ENCODE measurements at regions not wholly inside any gene's neighbourhood (a gene's known extent, or its start where the extent isn't known, plus 50 kb on each side); places are given as distances from the start of the nearest gene placed in this dataset.

- Histone ChIP-seq H3K9me3 (ENCODE audit: insufficient read depth, low read depth, low read length) (no peaks in the 10 kb centered on the region), H3K27ac (ENCODE audit: low read depth, low read length) (no peak overlapping the region), H3K4me3 (ENCODE audit: low read length) (no peak overlapping the region), H3K27me3 (ENCODE audit: insufficient read depth, low read length) (no peaks in the 10 kb centered on the region), H3K36me3 (ENCODE audit: insufficient read depth, low read length) (no peaks in the 10 kb centered on the region), H3K4me1 (ENCODE audit: insufficient read depth, low read length) (0 out of 2 replicates have a peak, but pooled peaks cover 4% of the 10 kb centered on the region), H3K9ac (ENCODE audit: low read depth, low read length) (no peak overlapping the region)
Measured at GRCh38 chr3:132237652-132238032, 79.6 kb upstream of the ACP3 start.

GRCh38 chr3:132239587-132239986, 77.6 kb upstream of the ACP3 start:
- Histone ChIP-seq H3K9ac (ENCODE audit: low read depth, low read length) (no peak overlapping the region), H3K36me3 (ENCODE audit: insufficient read depth, low read length) (no peaks in the 10 kb centered on the region), H3K27ac (ENCODE audit: low read depth, low read length) (no peak overlapping the region), H3K4me1 (ENCODE audit: insufficient read depth, low read length) (no peaks in the 10 kb centered on the region), H3K9me3 (ENCODE audit: insufficient read depth, low read depth, low read length) (no peaks in the 10 kb centered on the region), H3K4me3 (ENCODE audit: low read length) (no peak overlapping the region), H3K27me3 (ENCODE audit: insufficient read depth, low read length) (no peaks in the 10 kb centered on the region)

GRCh38 chr3:132241776-132242514, 75.3 kb upstream of the ACP3 start:
- Histone ChIP-seq H3K27ac (ENCODE audit: low read depth, low read length) (no peak overlapping the region), H3K4me1 (ENCODE audit: insufficient read depth, low read length) (no peaks in the 10 kb centered on the region), H3K36me3 (ENCODE audit: insufficient read depth, low read length) (no peaks in the 10 kb centered on the region), H3K4me3 (ENCODE audit: low read length) (no peak overlapping the region), H3K9me3 (ENCODE audit: insufficient read depth, low read depth, low read length) (no peaks in the 10 kb centered on the region), H3K9ac (ENCODE audit: low read depth, low read length) (no peak overlapping the region), H3K27me3 (ENCODE audit: insufficient read depth, low read length) (no peaks in the 10 kb centered on the region)
- 93% methylated on average over 3 of the region's 3 CpGs for WGBS

GRCh38 chr3:132242790-132243189, 74.4 kb upstream of the ACP3 start:
- WGBS, result 92% methylated on average over 3 of the region's 3 CpGs
- Histone ChIP-seq H3K27ac (ENCODE audit: low read depth, low read length) (no peak overlapping the region), H3K9me3 (ENCODE audit: insufficient read depth, low read depth, low read length) (no peaks in the 10 kb centered on the region), H3K4me1 (ENCODE audit: insufficient read depth, low read length) (no peaks in the 10 kb centered on the region), H3K36me3 (ENCODE audit: insufficient read depth, low read length) (no peaks in the 10 kb centered on the region), H3K4me3 (ENCODE audit: low read length) (no peak overlapping the region), H3K9ac (ENCODE audit: low read depth, low read length) (no peak overlapping the region), H3K27me3 (ENCODE audit: insufficient read depth, low read length) (no peaks in the 10 kb centered on the region)

GRCh38 chr3:132245552-132246142, 71.6 kb upstream of the ACP3 start:
- Histone ChIP-seq H3K27me3 (ENCODE audit: insufficient read depth, low read length) (no peaks in the 10 kb centered on the region), H3K4me3 (ENCODE audit: low read length) (no peak overlapping the region), H3K9ac (ENCODE audit: low read depth, low read length) (no peak overlapping the region), H3K4me1 (ENCODE audit: insufficient read depth, low read length) (no peaks in the 10 kb centered on the region), H3K27ac (ENCODE audit: low read depth, low read length) (no peak overlapping the region), H3K36me3 (ENCODE audit: insufficient read depth, low read length) (no peaks in the 10 kb centered on the region), H3K9me3 (ENCODE audit: insufficient read depth, low read depth, low read length) (no peaks in the 10 kb centered on the region)
- 97% methylated on average over 2 of the region's 3 CpGs for WGBS

- WGBS, result 93% methylated on average over 3 of the region's 3 CpGs
- no peak overlapping the region for H3K27ac ChIP-seq (ENCODE audit: low read depth, low read length)
Measured at GRCh38 chr3:132246212-132246611, 71.0 kb upstream of the ACP3 start.

GRCh38 chr3:132247211-132247610, 70.0 kb upstream of the ACP3 start:
- no peak overlapping the region for H3K27ac ChIP-seq (ENCODE audit: low read depth, low read length)
- H3K27me3 ChIP-seq (ENCODE audit: insufficient read depth, low read length), result no peaks in the 10 kb centered on the region
- no peaks in the 10 kb centered on the region for H3K36me3 ChIP-seq (ENCODE audit: insufficient read depth, low read length)
- H3K9me3 ChIP-seq (ENCODE audit: insufficient read depth, low read depth, low read length), result no peaks in the 10 kb centered on the region
- WGBS, result 78% methylated on average over 1 of the region's 1 CpG
- H3K9ac ChIP-seq (ENCODE audit: low read depth, low read length), result no peak overlapping the region
- no peaks in the 10 kb centered on the region for H3K4me1 ChIP-seq (ENCODE audit: insufficient read depth, low read length)
- no peak overlapping the region for H3K4me3 ChIP-seq (ENCODE audit: low read length)

More at GRCh38 chr3:132246212-132246611, 71.0 kb upstream of the ACP3 start:
- H3K4me3 ChIP-seq (ENCODE audit: low read length), result no peak overlapping the region
- no peaks in the 10 kb centered on the region for H3K4me1 ChIP-seq (ENCODE audit: insufficient read depth, low read length)
- H3K9ac ChIP-seq (ENCODE audit: low read depth, low read length), result no peak overlapping the region
- no peaks in the 10 kb centered on the region for H3K36me3 ChIP-seq (ENCODE audit: insufficient read depth, low read length)
- H3K27me3 ChIP-seq (ENCODE audit: insufficient read depth, low read length), result no peaks in the 10 kb centered on the region
- H3K9me3 ChIP-seq (ENCODE audit: insufficient read depth, low read depth, low read length), result no peaks in the 10 kb centered on the region

- H3K36me3 ChIP-seq (ENCODE audit: insufficient read depth, low read length), result no peaks in the 10 kb centered on the region
- no peak overlapping the region for H3K27ac ChIP-seq (ENCODE audit: low read depth, low read length)
- H3K27me3 ChIP-seq (ENCODE audit: insufficient read depth, low read length), result no peaks in the 10 kb centered on the region
- H3K9ac ChIP-seq (ENCODE audit: low read depth, low read length), result no peak overlapping the region
- 35% methylated on average over 1 of the region's 1 CpG for WGBS
- H3K4me3 ChIP-seq (ENCODE audit: low read length), result no peak overlapping the region
- no peaks in the 10 kb centered on the region for H3K4me1 ChIP-seq (ENCODE audit: insufficient read depth, low read length)
- no peaks in the 10 kb centered on the region for H3K9me3 ChIP-seq (ENCODE audit: insufficient read depth, low read depth, low read length)
Measured at GRCh38 chr3:132248490-132248889, 68.7 kb upstream of the ACP3 start.

- Histone ChIP-seq H3K4me3 (ENCODE audit: low read length) (no peak overlapping the region), H3K9me3 (ENCODE audit: insufficient read depth, low read depth, low read length) (no peaks in the 10 kb centered on the region), H3K27me3 (ENCODE audit: insufficient read depth, low read length) (no peaks in the 10 kb centered on the region; the same call in 1 of the 2 replicates), H3K27ac (ENCODE audit: low read depth, low read length) (no peak overlapping the region), H3K4me1 (ENCODE audit: insufficient read depth, low read length) (peaks cover 9% of the 10 kb centered on the region), H3K36me3 (ENCODE audit: insufficient read depth, low read length) (no peaks in the 10 kb centered on the region), H3K9ac (ENCODE audit: low read depth, low read length) (no peak overlapping the region)
- 38% methylated on average over 4 of the region's 4 CpGs for WGBS
Measured at GRCh38 chr3:132253262-132253878, 63.8 kb upstream of the ACP3 start.

- no peak overlapping the region for H3K9ac ChIP-seq (ENCODE audit: low read depth, low read length)
- no peak overlapping the region for H3K27ac ChIP-seq (ENCODE audit: low read depth, low read length)
- H3K9me3 ChIP-seq (ENCODE audit: insufficient read depth, low read depth, low read length), result no peaks in the 10 kb centered on the region
- no peak overlapping the region for H3K4me3 ChIP-seq (ENCODE audit: low read length)
- H3K36me3 ChIP-seq (ENCODE audit: insufficient read depth, low read length), result no peaks in the 10 kb centered on the region
- 78% methylated on average over 3 of the region's 4 CpGs for WGBS
- H3K4me1 ChIP-seq (ENCODE audit: insufficient read depth, low read length), result peaks cover 9% of the 10 kb centered on the region
- H3K27me3 ChIP-seq (ENCODE audit: insufficient read depth, low read length), result no peaks in the 10 kb centered on the region; the same call in 1 of the 2 replicates
Measured at GRCh38 chr3:132254076-132254755, 63.0 kb upstream of the ACP3 start.

- no peak overlapping the region for H3K27ac ChIP-seq (ENCODE audit: low read depth, low read length)
- H3K36me3 ChIP-seq (ENCODE audit: insufficient read depth, low read length), result no peaks in the 10 kb centered on the region
- peaks cover 9% of the 10 kb centered on the region for H3K4me1 ChIP-seq (ENCODE audit: insufficient read depth, low read length)
- no peak overlapping the region for H3K4me3 ChIP-seq (ENCODE audit: low read length)
- WGBS, result 57% methylated on average over 5 of the region's 5 CpGs
- no peaks in the 10 kb centered on the region; the same call in 1 of the 2 replicates for H3K27me3 ChIP-seq (ENCODE audit: insufficient read depth, low read length)
- no peaks in the 10 kb centered on the region for H3K9me3 ChIP-seq (ENCODE audit: insufficient read depth, low read depth, low read length)
- H3K9ac ChIP-seq (ENCODE audit: low read depth, low read length), result no peak overlapping the region
Measured at GRCh38 chr3:132255041-132255745, 62.0 kb upstream of the ACP3 start.

Data from HUES64 (cell line).